ENCODE measurements at regions not wholly inside any gene's neighbourhood (a gene's known extent, or its start where the extent isn't known, plus 50 kb on each side); places are given as distances from the start of the nearest gene placed in this dataset.

GRCh38 chr3:177478170-177478867 lies 281.0 kb upstream of the TBL1XR1 start:
- H4K91ac ChIP-seq (ENCODE audit: low read depth, low read length), result no peak overlapping the region
- no peak overlapping the region for H3K4me2 ChIP-seq (ENCODE audit: low read length)
- no CpG with 5 or more reads among the region's 4 CpGs for WGBS (ENCODE audit: extremely low coverage, insufficient coverage, insufficient read length)

GRCh38 chr3:177479630-177480029 lies 282.3 kb upstream of the TBL1XR1 start:
- Histone ChIP-seq H2BK12ac (ENCODE audit: low read length) (peak overlapping the region; percentile 84), H3K79me2 (ENCODE audit: control insufficient read depth, insufficient read depth, low read length, poor library complexity) (no peaks in the 10 kb centered on the region), H3K36me3 (ENCODE audit: control insufficient read depth in 1 of 2, insufficient read depth in 2 of 2, low read length in 2 of 2) (no peaks in the 10 kb centered on the region), H2AK5ac (ENCODE audit: low read length) (no peak overlapping the region), H3K18ac (ENCODE audit: low read length) (no peak overlapping the region), H2AFZ (ENCODE audit: insufficient read depth, low read length, poor library complexity) (no peak overlapping the region), H4K12ac (ENCODE audit: low read depth, low read length) (no peak overlapping the region), H3K4me3 (ENCODE audit: low read depth, low read length) (no peak overlapping the region), H4K91ac (ENCODE audit: low read depth, low read length) (no peak overlapping the region), H3K79me1 (ENCODE audit: low read length) (peaks cover 4% of the 10 kb centered on the region), H3K23ac (ENCODE audit: low read length) (no peak overlapping the region), H3K27ac (ENCODE audit: low read depth, low read length) (no peak overlapping the region), H3K9ac (ENCODE audit: low read length) (no peak overlapping the region), H3K4me2 (ENCODE audit: low read length) (no peak overlapping the region), H2BK120ac (ENCODE audit: insufficient read depth, low read length, poor library complexity) (no peak overlapping the region), H3K4ac (ENCODE audit: low read depth, low read length) (no peak overlapping the region), H2BK5ac (ENCODE audit: low read depth, low read length, poor library complexity) (no peak overlapping the region), H4K8ac (ENCODE audit: low read depth, low read length) (no peak overlapping the region), H3K14ac (ENCODE audit: low read length) (no peak overlapping the region), H3K9me3 (ENCODE audit: insufficient read depth, low read depth, low read length) (no peaks in the 10 kb centered on the region), H3K4me1 (ENCODE audit: control insufficient read depth in 1 of 2, insufficient read depth in 2 of 2, low read length in 2 of 2) (peaks cover 2 to 6% of the 10 kb centered on the region in 2 experiments), H3K27me3 (ENCODE audit: insufficient read depth, low read length) (no peaks in the 10 kb centered on the region)
- DNase-seq, result no peak
- no CpG with 5 or more reads among the region's 2 CpGs for WGBS (ENCODE audit: extremely low coverage, insufficient coverage, insufficient read length)

More at GRCh38 chr3:177478170-177478867, 281.0 kb upstream of the TBL1XR1 start:
- Histone ChIP-seq H3K36me3 (ENCODE audit: control insufficient read depth in 1 of 2, insufficient read depth in 2 of 2, low read length in 2 of 2) (no peaks in the 10 kb centered on the region), H4K12ac (ENCODE audit: low read depth, low read length) (no peak overlapping the region), H3K4ac (ENCODE audit: low read depth, low read length) (no peak overlapping the region), H2AFZ (ENCODE audit: insufficient read depth, low read length, poor library complexity) (no peak overlapping the region), H3K4me3 (ENCODE audit: low read depth, low read length) (no peak overlapping the region), H3K27ac (ENCODE audit: low read depth, low read length) (peak overlapping the region; percentile 70), H2BK120ac (ENCODE audit: insufficient read depth, low read length, poor library complexity) (no peak overlapping the region), H4K8ac (ENCODE audit: low read depth, low read length) (no peak overlapping the region), H3K9me3 (ENCODE audit: insufficient read depth, low read depth, low read length) (no peaks in the 10 kb centered on the region), H2BK5ac (ENCODE audit: low read depth, low read length, poor library complexity) (no peak overlapping the region), H3K4me1 (ENCODE audit: control insufficient read depth in 1 of 2, insufficient read depth in 2 of 2, low read length in 2 of 2) (peaks cover 2 to 6% of the 10 kb centered on the region in 2 experiments), H3K79me1 (ENCODE audit: low read length) (peaks cover 4% of the 10 kb centered on the region), H3K18ac (ENCODE audit: low read length) (no peak overlapping the region), H2AK5ac (ENCODE audit: low read length) (no peak overlapping the region), H3K79me2 (ENCODE audit: control insufficient read depth, insufficient read depth, low read length, poor library complexity) (no peaks in the 10 kb centered on the region), H3K14ac (ENCODE audit: low read length) (no peak overlapping the region), H3K23ac (ENCODE audit: low read length) (no peak overlapping the region), H3K9ac (ENCODE audit: low read length) (no peak overlapping the region), H3K27me3 (ENCODE audit: insufficient read depth, low read length) (no peaks in the 10 kb centered on the region), H2BK12ac (ENCODE audit: low read length) (no peak overlapping the region)
- DNase-seq, result peak; percentile 76 to 89

GRCh38 chr3:177481329-177481728 lies 284.0 kb upstream of the TBL1XR1 start:
- DNase-seq, result no peak
- no peak overlapping the region for H3K23ac ChIP-seq (ENCODE audit: low read length)
- no peak overlapping the region for H2AK5ac ChIP-seq (ENCODE audit: low read length)
- H4K12ac ChIP-seq (ENCODE audit: low read depth, low read length), result no peak overlapping the region
- no peaks in the 10 kb centered on the region for H3K79me2 ChIP-seq (ENCODE audit: control insufficient read depth, insufficient read depth, low read length, poor library complexity)
- H3K79me1 ChIP-seq (ENCODE audit: low read length), result peaks cover 4% of the 10 kb centered on the region
- H3K36me3 ChIP-seq (ENCODE audit: control insufficient read depth in 1 of 2, insufficient read depth in 2 of 2, low read length in 2 of 2), result no peaks in the 10 kb centered on the region
- no peak overlapping the region for H4K8ac ChIP-seq (ENCODE audit: low read depth, low read length)
- H2AFZ ChIP-seq (ENCODE audit: insufficient read depth, low read length, poor library complexity), result no peak overlapping the region
- H2BK120ac ChIP-seq (ENCODE audit: insufficient read depth, low read length, poor library complexity), result no peak overlapping the region
- no peak overlapping the region for H2BK5ac ChIP-seq (ENCODE audit: low read depth, low read length, poor library complexity)
- no peak overlapping the region for H3K4me2 ChIP-seq (ENCODE audit: low read length)
- no CpG with 5 or more reads among the region's 3 CpGs for WGBS (ENCODE audit: extremely low coverage, insufficient coverage, insufficient read length)
- H3K9ac ChIP-seq (ENCODE audit: low read length), result no peak overlapping the region
- no peak overlapping the region for H3K4ac ChIP-seq (ENCODE audit: low read depth, low read length)
- no peak overlapping the region for H3K18ac ChIP-seq (ENCODE audit: low read length)
- no peaks in the 10 kb centered on the region for H3K9me3 ChIP-seq (ENCODE audit: insufficient read depth, low read depth, low read length)
- H3K4me1 ChIP-seq (ENCODE audit: control insufficient read depth in 1 of 2, insufficient read depth in 2 of 2, low read length in 2 of 2), result peaks cover 2 to 6% of the 10 kb centered on the region in 2 experiments
- no peak overlapping the region for H4K91ac ChIP-seq (ENCODE audit: low read depth, low read length)
- no peak overlapping the region for H3K14ac ChIP-seq (ENCODE audit: low read length)
- no peak overlapping the region for H3K4me3 ChIP-seq (ENCODE audit: low read depth, low read length)
- H2BK12ac ChIP-seq (ENCODE audit: low read length), result no peak overlapping the region
- no peaks in the 10 kb centered on the region for H3K27me3 ChIP-seq (ENCODE audit: insufficient read depth, low read length)
- H3K27ac ChIP-seq (ENCODE audit: low read depth, low read length), result no peak overlapping the region

- H3K14ac ChIP-seq (ENCODE audit: low read length), result no peak overlapping the region
- no peak overlapping the region for H3K18ac ChIP-seq (ENCODE audit: low read length)
- no peak overlapping the region for H2AK5ac ChIP-seq (ENCODE audit: low read length)
- no peak for DNase-seq
- H3K27me3 ChIP-seq (ENCODE audit: insufficient read depth, low read length), result no peaks in the 10 kb centered on the region
- H3K36me3 ChIP-seq (ENCODE audit: control insufficient read depth in 1 of 2, insufficient read depth in 2 of 2, low read length in 2 of 2), result no peaks in the 10 kb centered on the region
- no peak overlapping the region for H2BK5ac ChIP-seq (ENCODE audit: low read depth, low read length, poor library complexity)
- no peaks in the 10 kb centered on the region for H3K9me3 ChIP-seq (ENCODE audit: insufficient read depth, low read depth, low read length)
- no CpG with 5 or more reads among the region's 6 CpGs for WGBS (ENCODE audit: extremely low coverage, insufficient coverage, insufficient read length)
- H3K79me1 ChIP-seq (ENCODE audit: low read length), result peaks cover 4% of the 10 kb centered on the region
- no peak overlapping the region for H4K91ac ChIP-seq (ENCODE audit: low read depth, low read length)
- H3K4me3 ChIP-seq (ENCODE audit: low read depth, low read length), result no peak overlapping the region
- no peak overlapping the region for H3K4ac ChIP-seq (ENCODE audit: low read depth, low read length)
- H2BK120ac ChIP-seq (ENCODE audit: insufficient read depth, low read length, poor library complexity), result no peak overlapping the region
- peaks cover 2 to 4% of the 10 kb centered on the region in 2 experiments for H3K4me1 ChIP-seq (ENCODE audit: control insufficient read depth in 1 of 2, insufficient read depth in 2 of 2, low read length in 2 of 2)
- H4K8ac ChIP-seq (ENCODE audit: low read depth, low read length), result no peak overlapping the region
- no peak overlapping the region for H4K12ac ChIP-seq (ENCODE audit: low read depth, low read length)
- H3K4me2 ChIP-seq (ENCODE audit: low read length), result no peak overlapping the region
- H2BK12ac ChIP-seq (ENCODE audit: low read length), result no peak overlapping the region
- H2AFZ ChIP-seq (ENCODE audit: insufficient read depth, low read length, poor library complexity), result no peak overlapping the region
- no peak overlapping the region for H3K9ac ChIP-seq (ENCODE audit: low read length)
- no peaks in the 10 kb centered on the region for H3K79me2 ChIP-seq (ENCODE audit: control insufficient read depth, insufficient read depth, low read length, poor library complexity)
- no peak overlapping the region for H3K27ac ChIP-seq (ENCODE audit: low read depth, low read length)
- no peak overlapping the region for H3K23ac ChIP-seq (ENCODE audit: low read length)
These were observed 284.9 kb upstream of the TBL1XR1 start for GRCh38 chr3:177482048-177482691.

Measured in trophoblast cell (in vitro differentiated cells and primary cell).